ENCODE measurements at regions not wholly inside any gene's neighbourhood (a gene's known extent, or its start where the extent isn't known, plus 50 kb on each side); places are given as distances from the start of the nearest gene placed in this dataset.

GRCh38 chr13:59464926-59465325, 698.8 kb downstream of the DIAPH3 start:
- Histone ChIP-seq H3K36me3 (replicated peaks in 1 of 2; ENCODE audit: control insufficient read depth in 1 of 2, insufficient read depth in 2 of 2, low read length in 2 of 2) (no peaks in the 10 kb centered on the region), H3K27ac (ENCODE audit: extremely low read length, insufficient read depth, low read length) (no peak overlapping the region), H3K9ac (ENCODE audit: insufficient read depth, low read depth, low read length) (no peak overlapping the region), H3K27me3 (ENCODE audit: control insufficient read depth in 1 of 2, insufficient read depth in 2 of 2, low read length in 2 of 2) (no peaks in the 10 kb centered on the region), H2AFZ (ENCODE audit: low read length) (no peak overlapping the region), H4K20me1 (ENCODE audit: insufficient read depth, low read length) (no peaks in the 10 kb centered on the region), H3K4me3 (replicated peaks in 1 of 3; ENCODE audit: insufficient read depth in 1 of 3, low read depth in 2 of 3, low read length in 3 of 3) (no peak overlapping the region), H3K4me2 (ENCODE audit: low read depth, low read length) (no peak overlapping the region), H3K79me2 (ENCODE audit: insufficient read depth, low read length) (no peaks in the 10 kb centered on the region), H3K4me1 (ENCODE audit: insufficient read depth, low read length) (no peaks in the 10 kb centered on the region), H3K9me3 (ENCODE audit: low read length) (no peaks in the 10 kb centered on the region)
- TF ChIP-seq TSC22D2 (CRISPR knock-in tag; IDR thresholded peaks at IDR 0.05; ENCODE audit: borderline replicate concordance) (no peak), SIX1 (CRISPR knock-in tag; IDR thresholded peaks at IDR 0.05; ENCODE audit: borderline replicate concordance) (no peak), UBTF (CRISPR knock-in tag; IDR thresholded peaks at IDR 0.05) (no peak), SALL2 (CRISPR knock-in tag; IDR thresholded peaks at IDR 0.05) (no peak), HOXA9 (CRISPR knock-in tag; IDR thresholded peaks at IDR 0.05; ENCODE audit: borderline replicate concordance) (no peak), ZNF354B (CRISPR knock-in tag; IDR thresholded peaks at IDR 0.05) (no peak), NRL (CRISPR knock-in tag; IDR thresholded peaks at IDR 0.05; ENCODE audit: borderline replicate concordance) (no peak), RBFOX2 (IDR thresholded peaks at IDR 0.05; ENCODE audit: low read depth, low read length) (no peak), RXRA (CRISPR knock-in tag; IDR thresholded peaks at IDR 0.05) (no peak), ZNF543 (CRISPR knock-in tag; IDR thresholded peaks at IDR 0.05) (no peak), ZNF18 (CRISPR knock-in tag; IDR thresholded peaks at IDR 0.05; ENCODE audit: insufficient replicate concordance) (no peak), NAIF1 (CRISPR knock-in tag; IDR thresholded peaks at IDR 0.05; ENCODE audit: borderline replicate concordance) (no peak), AHR (CRISPR knock-in tag; IDR thresholded peaks at IDR 0.05) (no peak), NR2F1 (CRISPR knock-in tag; IDR thresholded peaks at IDR 0.05) (no peak), RBAK (CRISPR knock-in tag; IDR thresholded peaks at IDR 0.05) (no peak), MLLT10 (CRISPR knock-in tag; IDR thresholded peaks at IDR 0.05) (no peak), HNRNPL (IDR thresholded peaks at IDR 0.05; ENCODE audit: low read depth, low read length) (no peak)
- BruUV-seq (replicated peaks), result no TSS peak
- 7% methylated on average over 3 of the region's 4 CpGs for WGBS (ENCODE audit: low lambda C conversion rate)
- DNase-seq (ENCODE audit: low spot score), result no peak
- CTCF ChIA-PET (ENCODE audit: low intra/inter-chr PET ratio, low total read pairs), result no interaction called here
- no peak for ATAC-seq
- POLR2A ChIA-PET, result no interaction called here
- in situ Hi-C loops (cut with HindIII; ENCODE audit: extremely low pct_ligation_motif_present, low pct_unique_long_range_greater_than_20kb) (no loop called here), intact Hi-C loops (cut with micrococcal nuclease; ENCODE audit: unreplicated experiment) (no loop called here)
- no peak for FAIRE-seq

All from HepG2 (cell line).